Heart right ventricle (tissue), 16 donors: ENCODE measurements at regions not wholly inside any gene's neighbourhood (a gene's known extent, or its start where the extent isn't known, plus 50 kb on each side); places are given as distances from the start of the nearest gene placed in this dataset.

Experiments used
- ATAC-seq, 8 donors: fragments of 200-7000 bp; cut with Tn5 transposase; one replicate each; pipeline ENCODE4 v1.9.1; 2020; ENCODE audit warnings: mild to moderate bottlenecking in 8 of 8, moderate library complexity in 8 of 8, moderate number of reproducible peaks in 1 of 8
- DNase-seq, 2 donors: peaks; one replicate each; pipeline ENCODE4 v3.0.0-alpha.2; 2020
- H3K27ac ChIP-seq, 10 donors: fragments of 200-600 bp; sonication (generic) in 2 of 10; one replicate each; pipeline versions ENCODE4 v1.5.0 to v1.8.0; 2020 to 2022; ENCODE audit warnings: mild to moderate bottlenecking in 3 of 10
- H3K27me3 ChIP-seq, 7 donors: fragments of 200-600 bp; one replicate each; pipeline ENCODE4 v1.8.0; 2021 to 2022; ENCODE audit warnings: mild to moderate bottlenecking in 2 of 7
- H3K36me3 ChIP-seq, 9 donors: fragments of 200-600 bp; sonication (generic) in 1 of 9; one replicate each; pipeline versions ENCODE4 v1.5.0 to v1.8.0; 2020 to 2022; ENCODE audit warnings: mild to moderate bottlenecking in 2 of 9
- H3K4me1 ChIP-seq, 9 donors: fragments of 200-600 bp; sonication (generic) in 1 of 9; one replicate each; pipeline versions ENCODE4 v1.5.0 to v1.8.0; 2020 to 2022; ENCODE audit warnings: mild to moderate bottlenecking in 4 of 9
- H3K4me3 ChIP-seq, 10 donors: fragments of 200-600 bp; sonication (generic) in 2 of 10; one replicate each; pipeline versions ENCODE4 v1.5.0 to v1.8.0; 2020 to 2022; ENCODE audit warnings: mild to moderate bottlenecking in 7 of 10, moderate library complexity in 2 of 10
- H3K9me3 ChIP-seq, 11 donors: fragments of 200-600 bp in 10 of 11; sonication (generic) in 2 of 11; one replicate each; pipeline versions ENCODE4 v1.5.0 to v1.8.0; 2013 to 2022; ENCODE audit warnings: mild to moderate bottlenecking in 2 of 11, control low read depth in 1 of 11, moderate library complexity in 1 of 11
- WGBS, 2 donors: extraction: QIAGEN DNeasy Blood & Tissue Kit; methylation state at CpG; one replicate each; pipeline ENCODE4 v1.1.7; 2013; ENCODE audit warnings: inconsistent platforms in 1 of 2; 5-methylcytosine and 5-hydroxymethylcytosine counted together
- intact Hi-C, 10 donors: fragments of 100-400 bp; cut with DNase I; formaldehyde crosslinking; loops; one replicate each; pipeline versions ENCODE4 v1.11.1 to v1.14.2; 2022
- TF ChIP-seq, protein P1 (sequence below), 9 donors: fragments of 200-600 bp; sonication (generic) in 2 of 9; IDR thresholded peaks; one replicate each; pipeline versions ENCODE4 v1.5.0 to v1.8.0; 2021 to 2022; ENCODE audit warnings: antibody characterized with exemption in 9 of 9, mild to moderate bottlenecking in 5 of 9, moderate library complexity in 1 of 9
- donor health status: Arrhythmogenic right ventricular cardiomyopathy.
- donor health status: ischemic (EF 13 %, LVEDD 7.1; RV severe dilation, severe dysfunction).
- donor health status: healthy with polysubstance abuse.
- donor health status: DM: no; HTN: yes; CAD: no.
- donor health status: DM: no; HTN: no; CAD: no.
- donor health status: ischemic (EF 25% LVEDD 6.9; RV normal size, moderate dysfunction).
- donor health status: ischemic (EF 25% LVEDD 5.7; RV mildly dilated, moderate dysfunction).
- donor health status: healthy.
- donor health status: DM: yes; HTN: yes; CAD: no.
- donor health status: Ischemic cardiomyopathy.
- donor health status: ischemic (EF 35%, LVEDD 5.7; RV mildly dilated, moderate dysfunction).
- donor health status: nonischemic (EF 11% LVEDD 7.7; RV severe dilation, severe dysfunction).
- donor health status: DM: yes; HTN: yes; CAD: no.
- donor health status: PGD.
- donor health status: ischemic (EF 29% LVEDD 5.4; RV normal size, mild dysfunction).
- donor health status: nonischemic (EF 23%, LVEDD 6.1; RV moderate dilation, normal function).

DNA sequence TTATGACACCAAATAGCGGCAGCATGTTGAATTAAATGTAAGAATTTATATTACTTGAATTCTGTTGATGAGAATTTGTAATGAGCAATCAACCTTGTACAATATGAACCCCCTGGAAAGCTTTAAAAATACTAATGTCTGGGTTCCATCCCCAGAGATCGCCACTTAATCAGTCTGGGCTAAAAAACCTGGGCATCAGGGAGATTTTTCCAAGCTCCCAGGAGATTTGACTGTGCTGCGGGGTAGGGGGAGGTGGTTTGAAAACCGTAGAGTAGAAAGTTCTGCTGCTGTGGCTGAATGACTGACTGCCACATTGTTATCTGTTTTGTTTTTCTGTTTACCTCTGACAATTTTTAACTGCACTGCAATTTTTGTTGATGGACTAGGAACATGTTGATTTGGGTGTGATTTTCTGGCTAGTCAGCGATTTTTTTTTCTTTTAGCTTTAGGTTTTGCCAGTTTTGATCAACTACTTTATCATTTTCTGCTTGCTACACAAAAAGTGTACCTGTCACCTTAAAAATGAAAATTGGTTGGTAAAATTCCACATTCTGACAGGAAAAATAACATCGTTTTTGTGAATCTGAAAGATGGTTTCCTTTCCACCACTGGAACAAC, 79.3 kb downstream of the PCTP start:
- Histone ChIP-seq H3K36me3 (no peaks in the 10 kb centered on the region), H3K4me1 (no peaks in the 10 kb centered on the region), H3K4me3 (no peak overlapping the region), H3K27ac (no peak overlapping the region), H3K27me3 (no peaks in the 10 kb centered on the region), H3K9me3 (no peaks in the 10 kb centered on the region)
- no peak for ATAC-seq
- intact Hi-C loops = loop anchor here in 3 of 10 donors (5.0 kb wide), 2 partner anchors 53 to 303 kb away; no protein-coding TSS in a partner anchor
- WGBS, 2 donors = 80 to 81% methylated on average over 6 of the region's 6 CpGs
- TF ChIP-seq, protein P1, sequence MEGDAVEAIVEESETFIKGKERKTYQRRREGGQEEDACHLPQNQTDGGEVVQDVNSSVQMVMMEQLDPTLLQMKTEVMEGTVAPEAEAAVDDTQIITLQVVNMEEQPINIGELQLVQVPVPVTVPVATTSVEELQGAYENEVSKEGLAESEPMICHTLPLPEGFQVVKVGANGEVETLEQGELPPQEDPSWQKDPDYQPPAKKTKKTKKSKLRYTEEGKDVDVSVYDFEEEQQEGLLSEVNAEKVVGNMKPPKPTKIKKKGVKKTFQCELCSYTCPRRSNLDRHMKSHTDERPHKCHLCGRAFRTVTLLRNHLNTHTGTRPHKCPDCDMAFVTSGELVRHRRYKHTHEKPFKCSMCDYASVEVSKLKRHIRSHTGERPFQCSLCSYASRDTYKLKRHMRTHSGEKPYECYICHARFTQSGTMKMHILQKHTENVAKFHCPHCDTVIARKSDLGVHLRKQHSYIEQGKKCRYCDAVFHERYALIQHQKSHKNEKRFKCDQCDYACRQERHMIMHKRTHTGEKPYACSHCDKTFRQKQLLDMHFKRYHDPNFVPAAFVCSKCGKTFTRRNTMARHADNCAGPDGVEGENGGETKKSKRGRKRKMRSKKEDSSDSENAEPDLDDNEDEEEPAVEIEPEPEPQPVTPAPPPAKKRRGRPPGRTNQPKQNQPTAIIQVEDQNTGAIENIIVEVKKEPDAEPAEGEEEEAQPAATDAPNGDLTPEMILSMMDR (IDR thresholded peaks at IDR 0.05) = no peak
- DNase-seq = no peak

GRCh38 chr17:55830699-55831471, 80.0 kb downstream of the PCTP start:
- Histone ChIP-seq H3K9me3 (no peaks in the 10 kb centered on the region), H3K27ac (no peak overlapping the region), H3K27me3 (no peaks in the 10 kb centered on the region), H3K36me3 (no peaks in the 10 kb centered on the region), H3K4me1 (no peaks in the 10 kb centered on the region), H3K4me3 (no peak overlapping the region)
- TF ChIP-seq, protein P1 (IDR thresholded peaks at IDR 0.05) = no peak
- no peak for ATAC-seq
- DNase-seq = no peak
- intact Hi-C loops = no loop called here
- WGBS, 2 donors = 84 to 88% methylated on average over 10 of the region's 10 CpGs

DNA sequence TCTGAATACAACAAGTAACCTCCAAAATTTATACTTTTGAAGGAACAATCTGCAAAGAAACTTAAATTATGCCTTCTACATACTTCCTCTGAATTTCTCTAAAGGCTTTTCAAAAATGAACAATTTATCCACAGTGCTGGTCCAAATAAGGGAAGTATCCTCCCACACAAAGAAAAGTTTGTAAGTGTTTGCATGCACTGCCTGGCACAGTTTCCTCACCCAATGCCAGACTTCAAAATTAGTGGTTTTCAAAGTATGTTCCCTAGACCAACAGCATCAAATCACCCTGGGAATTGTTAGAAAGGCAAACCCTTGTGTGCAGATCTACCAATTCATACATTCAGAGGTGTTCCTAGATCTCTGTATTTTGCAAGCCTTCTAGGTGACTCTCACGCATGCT, 82.5 kb downstream of the PCTP start:
- TF ChIP-seq, protein P1 (IDR thresholded peaks at IDR 0.05) = no peak
- H3K36me3 ChIP-seq = no peaks in the 10 kb centered on the region
- no peak for ATAC-seq
- H3K9me3 ChIP-seq = no peaks in the 10 kb centered on the region
- intact Hi-C loops = no loop called here
- 96 to 100% methylated on average over 1 of the region's 1 CpG for WGBS, 2 donors
- no peak overlapping the region for H3K27ac ChIP-seq
- H3K27me3 ChIP-seq = no peaks in the 10 kb centered on the region
- no peak for DNase-seq
- no peak overlapping the region for H3K4me3 ChIP-seq
- no peaks in the 10 kb centered on the region for H3K4me1 ChIP-seq

GRCh38 chr17:55842405-55843158, 91.7 kb downstream of the PCTP start:
- Histone ChIP-seq H3K4me1 (peaks cover 0 to 7% (median 0%) of the 10 kb centered on the region in 9 donors), H3K4me3 (no peak overlapping the region), H3K27ac (no peak overlapping the region), H3K36me3 (no peaks in the 10 kb centered on the region), H3K9me3 (no peaks in the 10 kb centered on the region), H3K27me3 (no peaks in the 10 kb centered on the region)
- 76 to 89% methylated on average over 5 of the region's 5 CpGs for WGBS, 2 donors
- intact Hi-C loops = loop anchor here in 6 of 10 donors (10.0 kb wide), 5 partner anchors 482 to 872 kb away; no protein-coding TSS in a partner anchor
- TF ChIP-seq, protein P1 (IDR thresholded peaks at IDR 0.05) = no peak
- no peak for DNase-seq
- ATAC-seq = no peak
